PC-9 (cell line): ENCODE measurements at regions not wholly inside any gene's neighbourhood (a gene's known extent, or its start where the extent isn't known, plus 50 kb on each side); places are given as distances from the start of the nearest gene placed in this dataset.

ENCODE experiments used
- BruUV-seq: library from RNA; stranded (reverse); fragments of 400-500 nt; replicated peaks from 2 replicates; lab custom pipeline; 2021; lab: Mats Ljungman, UMichigan
- CTCF ChIA-PET: fragments of 300-600 bp; sonication (Branson Sonifier 250); formaldehyde crosslinking; loops from one replicate; lab custom pipeline; 2022; ENCODE audit warnings: antibody characterized with exemption; lab: Charles Lee
- POLR2A ChIA-PET: fragments of 300-600 bp; sonication (Branson Sonifier 250); formaldehyde crosslinking; loops from one replicate; lab custom pipeline; 2022; ENCODE audit warnings: antibody characterized with exemption; ENCODE audit not compliant: unreplicated experiment; lab: Charles Lee
- DNase-seq, 2 experiments: peaks; one replicate each; pipeline versions ENCODE4 v3.0.0 to v3.0.0-alpha.2; 2015 to 2022; ENCODE audit warnings: mixed read lengths in 1 of 2
- H2AFZ ChIP-seq: fragments of 200-600 bp; sonication (generic); 2 replicates; pipeline ENCODE4 v1.8.1; 2017; ENCODE audit warnings: antibody characterized with exemption
- H3F3A ChIP-seq: fragments of 200-600 bp; sonication (generic); 2 replicates; pipeline ENCODE4 v1.8.1; 2017; ENCODE audit warnings: antibody characterized with exemption, mild to moderate bottlenecking, low read depth; ENCODE audit not compliant: insufficient read depth
- H3K27ac ChIP-seq: fragments of 200-600 bp; sonication (generic); 2 replicates; pipeline ENCODE4 v1.6.1; 2016; ENCODE audit warnings: mixed run types
- H3K27me3 ChIP-seq: fragments of 200-600 bp; sonication (generic); 2 replicates; pipeline ENCODE4 v1.6.1; 2016; ENCODE audit warnings: low read depth, mixed run types; ENCODE audit not compliant: insufficient read depth
- H3K36me3 ChIP-seq: fragments of 200-600 bp; sonication (generic); 2 replicates; pipeline ENCODE4 v1.6.1; 2016; ENCODE audit warnings: low read depth, mixed run types
- H3K4me1 ChIP-seq: fragments of 200-600 bp; sonication (generic); replicated peaks from 2 replicates; pipeline ENCODE4 v1.6.1; 2016; ENCODE audit warnings: mixed run types; ENCODE audit not compliant: insufficient read depth
- H3K4me2 ChIP-seq: fragments of 200-600 bp; sonication (generic); 2 replicates; pipeline ENCODE4 v1.6.1; 2017; ENCODE audit warnings: mixed run types
- H3K4me3 ChIP-seq: fragments of 200-600 bp; sonication (generic); 2 replicates; pipeline ENCODE4 v1.6.1; 2016; ENCODE audit warnings: mixed run types
- H3K79me2 ChIP-seq: fragments of 200-600 bp; sonication (generic); 2 replicates; pipeline ENCODE4 v1.6.1; 2017; ENCODE audit warnings: low read depth, mixed run types
- H3K9me2 ChIP-seq: fragments of 200-600 bp; sonication (generic); 2 replicates; pipeline ENCODE4 v1.8.1; 2017; ENCODE audit warnings: mild to moderate bottlenecking; ENCODE audit not compliant: insufficient read depth
- H3K9me3 ChIP-seq: fragments of 200-600 bp; sonication (generic); 2 replicates; pipeline ENCODE4 v1.8.1; 2016; ENCODE audit warnings: low read depth; ENCODE audit not compliant: insufficient read depth
- H4K20me1 ChIP-seq: fragments of 200-600 bp; sonication (generic); 2 replicates; pipeline ENCODE4 v1.8.1; 2017; ENCODE audit not compliant: insufficient read depth
- EZH2 ChIP-seq: fragments of 200-600 bp; sonication (generic); IDR thresholded peaks from 2 replicates; pipeline ENCODE4 v1.8.0; 2017; ENCODE audit warnings: antibody characterized with exemption, low read depth
- intact Hi-C: fragments of 100-400 bp; cut with micrococcal nuclease; formaldehyde crosslinking; loops from one replicate; pipeline ENCODE4 v1.10.0; 2022; ENCODE audit not compliant: unreplicated experiment
- TF ChIP-seq, protein P1 (sequence below): fragments of 200-600 bp; sonication (generic); conservative IDR thresholded peaks from 2 replicates; pipeline ENCODE4 v1.6.1; 2017; ENCODE audit warnings: mixed run types, antibody characterized with exemption, mild to moderate bottlenecking, moderate library complexity

DNA sequence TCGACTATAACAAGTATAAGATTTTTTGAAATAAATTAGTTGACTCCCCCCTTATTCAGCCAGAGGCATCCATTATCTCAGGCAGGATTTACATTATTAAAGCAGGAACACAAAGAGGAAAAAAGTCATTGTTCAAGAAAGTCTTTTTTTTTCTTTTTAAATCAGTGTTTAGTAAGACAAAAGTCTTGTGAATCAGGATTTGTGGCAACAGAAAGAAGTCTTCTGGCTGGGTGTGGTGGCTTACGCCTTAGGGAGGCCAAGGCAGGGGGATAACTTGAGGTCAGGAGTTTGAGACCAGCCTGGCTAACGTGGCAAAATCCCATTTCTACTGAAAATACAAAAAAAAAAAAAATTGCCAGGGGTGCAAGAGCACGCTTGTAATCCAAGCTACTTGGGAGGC lies 505.5 kb downstream of the LMO4 start:
- Histone ChIP-seq H2AFZ (no peak overlapping the region), H3K36me3 (no peaks in the 10 kb centered on the region), H3K79me2 (no peaks in the 10 kb centered on the region), H3K4me3 (no peak overlapping the region), H3K9me2 (peaks cover 7% of the 10 kb centered on the region), H3K27me3 (no peaks in the 10 kb centered on the region), H3K9me3 (no peaks in the 10 kb centered on the region), H3K4me2 (no peak overlapping the region), H3F3A (no peaks in the 10 kb centered on the region), H4K20me1 (no peaks in the 10 kb centered on the region), H3K4me1 (0 out of 2 replicates have a peak, but pooled peaks cover 7% of the 10 kb centered on the region), H3K27ac (no peak overlapping the region)
- no peak for TF ChIP-seq EZH2
- TF ChIP-seq, protein P1, sequence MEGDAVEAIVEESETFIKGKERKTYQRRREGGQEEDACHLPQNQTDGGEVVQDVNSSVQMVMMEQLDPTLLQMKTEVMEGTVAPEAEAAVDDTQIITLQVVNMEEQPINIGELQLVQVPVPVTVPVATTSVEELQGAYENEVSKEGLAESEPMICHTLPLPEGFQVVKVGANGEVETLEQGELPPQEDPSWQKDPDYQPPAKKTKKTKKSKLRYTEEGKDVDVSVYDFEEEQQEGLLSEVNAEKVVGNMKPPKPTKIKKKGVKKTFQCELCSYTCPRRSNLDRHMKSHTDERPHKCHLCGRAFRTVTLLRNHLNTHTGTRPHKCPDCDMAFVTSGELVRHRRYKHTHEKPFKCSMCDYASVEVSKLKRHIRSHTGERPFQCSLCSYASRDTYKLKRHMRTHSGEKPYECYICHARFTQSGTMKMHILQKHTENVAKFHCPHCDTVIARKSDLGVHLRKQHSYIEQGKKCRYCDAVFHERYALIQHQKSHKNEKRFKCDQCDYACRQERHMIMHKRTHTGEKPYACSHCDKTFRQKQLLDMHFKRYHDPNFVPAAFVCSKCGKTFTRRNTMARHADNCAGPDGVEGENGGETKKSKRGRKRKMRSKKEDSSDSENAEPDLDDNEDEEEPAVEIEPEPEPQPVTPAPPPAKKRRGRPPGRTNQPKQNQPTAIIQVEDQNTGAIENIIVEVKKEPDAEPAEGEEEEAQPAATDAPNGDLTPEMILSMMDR: no peak
- intact Hi-C loops: no loop called here
- no peak for DNase-seq
- CTCF ChIA-PET: no interaction called here
- no TSS peak for BruUV-seq
- POLR2A ChIA-PET: no interaction called here

DNA sequence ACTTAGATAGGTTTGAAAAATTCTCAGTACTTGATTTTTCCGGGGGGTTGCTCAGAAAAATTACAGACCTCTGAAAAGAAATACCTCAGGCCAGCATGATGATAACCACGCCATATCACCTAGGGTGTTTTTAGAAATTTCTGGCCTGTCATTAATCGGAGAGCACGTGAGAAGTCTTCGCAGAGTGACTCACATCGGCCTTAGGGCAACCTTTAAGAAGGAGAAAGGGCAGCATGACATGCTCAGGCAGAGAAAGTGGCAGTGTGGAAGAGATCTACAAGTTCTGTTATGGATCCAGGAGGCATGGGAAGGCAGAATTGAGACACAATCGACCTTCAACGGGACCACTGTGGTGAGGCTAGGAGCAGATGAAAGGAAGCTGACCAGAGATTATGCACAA lies 506.3 kb downstream of the LMO4 start:
- POLR2A ChIA-PET: no interaction called here
- no peak overlapping the region for H3K27ac ChIP-seq
- peaks cover 7% of the 10 kb centered on the region for H3K9me2 ChIP-seq
- intact Hi-C loops: no loop called here
- no peaks in the 10 kb centered on the region for H3K9me3 ChIP-seq
- no peaks in the 10 kb centered on the region for H3K27me3 ChIP-seq
- TF ChIP-seq EZH2: no peak
- TF ChIP-seq, protein P1: no peak
- H3K79me2 ChIP-seq: no peaks in the 10 kb centered on the region
- peak overlapping the region; percentile 3; the same call in 1 of the 2 replicates for H3K4me2 ChIP-seq
- H2AFZ ChIP-seq: peak overlapping the region; percentile 55; the same call in 1 of the 2 replicates
- no TSS peak for BruUV-seq
- H3F3A ChIP-seq: no peaks in the 10 kb centered on the region
- CTCF ChIA-PET: interaction anchor here (0.6 kb wide), 1 partner anchor 32 kb away, joined by 3 read pairs; no protein-coding TSS in a partner anchor
- peak in 1 of 2 experiments; percentile 3 for DNase-seq
- H3K4me1 ChIP-seq: 0 out of 2 replicates have a peak, but pooled peaks cover 7% of the 10 kb centered on the region
- H4K20me1 ChIP-seq: no peaks in the 10 kb centered on the region
- H3K36me3 ChIP-seq: no peaks in the 10 kb centered on the region
- H3K4me3 ChIP-seq: no peak overlapping the region

DNA sequence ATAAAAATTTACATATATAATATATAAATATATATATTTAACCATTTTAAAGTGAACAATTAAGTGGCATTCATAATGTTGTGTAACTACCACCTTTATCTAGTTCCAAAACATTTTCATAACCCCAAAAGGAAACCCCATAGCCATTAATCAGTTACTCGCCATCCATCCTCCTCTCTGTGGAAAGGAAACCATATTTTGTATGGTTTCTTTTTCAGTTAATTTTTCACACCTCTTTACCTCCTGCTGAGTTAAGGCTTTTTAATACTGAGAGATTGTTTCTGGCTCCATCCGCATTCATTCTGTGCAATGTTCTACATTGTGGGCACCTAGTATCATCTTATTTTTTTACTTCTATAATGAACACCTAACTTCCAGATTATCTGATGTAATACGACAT lies 512.1 kb downstream of the LMO4 start:
- H4K20me1 ChIP-seq: no peaks in the 10 kb centered on the region
- H3K4me2 ChIP-seq: no peak overlapping the region
- H3K4me1 ChIP-seq: no peaks in the 10 kb centered on the region
- DNase-seq: no peak
- H3K9me3 ChIP-seq: no peaks in the 10 kb centered on the region
- BruUV-seq: no TSS peak
- no peak overlapping the region for H2AFZ ChIP-seq
- H3K27ac ChIP-seq: no peak overlapping the region
- no peaks in the 10 kb centered on the region for H3K79me2 ChIP-seq
- ChIA-PET POLR2A (no interaction called here), CTCF (no interaction called here)
- no peaks in the 10 kb centered on the region for H3K27me3 ChIP-seq
- no peaks in the 10 kb centered on the region for H3F3A ChIP-seq
- TF ChIP-seq, protein P1: no peak
- no peak for TF ChIP-seq EZH2
- intact Hi-C loops: no loop called here
- peaks cover 4% of the 10 kb centered on the region; the same call in 1 of the 2 replicates for H3K9me2 ChIP-seq
- no peaks in the 10 kb centered on the region for H3K36me3 ChIP-seq
- H3K4me3 ChIP-seq: no peak overlapping the region
